ENCODE measurements at regions not wholly inside any gene's neighbourhood (a gene's known extent, or its start where the extent isn't known, plus 50 kb on each side); places are given as distances from the start of the nearest gene placed in this dataset.

GRCh38 chr7:98730326-98730725, 113.2 kb downstream of the NPTX2 start:
- no peak for TF ChIP-seq POLR2A (IDR thresholded peaks at IDR 0.05; ENCODE audit: extremely low read depth, insufficient read length)
- no peak for TF ChIP-seq CTCF (IDR thresholded peaks at IDR 0.05; ENCODE audit: low read depth, low read length)
- no peak for TF ChIP-seq MYC (IDR thresholded peaks at IDR 0.05; ENCODE audit: low read depth, low read length)

Measured in NB4 (cell line).